Cardiac fibroblast (primary cell): ENCODE measurements at regions not wholly inside any gene's neighbourhood (a gene's known extent, or its start where the extent isn't known, plus 50 kb on each side); places are given as distances from the start of the nearest gene placed in this dataset.

Experiments used
- DNase-seq, 2 donors: peaks; one replicate each; pipeline versions ENCODE4 v3.0.0 to v3.0.0-alpha.2; 2010; ENCODE audit warnings: low read depth in 2 of 2
- H3K4me3 ChIP-seq, 2 donors: replicated peaks in 1 of 2; 1 replicate in 1 of 2; 2 replicates in 1 of 2; pipeline ENCODE4 v1.5.1; 2011; ENCODE audit warnings: low read depth in 2 of 2, low read length in 2 of 2, mild to moderate bottlenecking in 2 of 2, moderate library complexity in 1 of 2
- TF ChIP-seq, protein P1 (sequence below): IDR thresholded peaks from one replicate; pipeline ENCODE4 v1.5.1; 2011; ENCODE audit warnings: low read depth, mild to moderate bottlenecking, low read length, inconsistent platforms

DNA sequence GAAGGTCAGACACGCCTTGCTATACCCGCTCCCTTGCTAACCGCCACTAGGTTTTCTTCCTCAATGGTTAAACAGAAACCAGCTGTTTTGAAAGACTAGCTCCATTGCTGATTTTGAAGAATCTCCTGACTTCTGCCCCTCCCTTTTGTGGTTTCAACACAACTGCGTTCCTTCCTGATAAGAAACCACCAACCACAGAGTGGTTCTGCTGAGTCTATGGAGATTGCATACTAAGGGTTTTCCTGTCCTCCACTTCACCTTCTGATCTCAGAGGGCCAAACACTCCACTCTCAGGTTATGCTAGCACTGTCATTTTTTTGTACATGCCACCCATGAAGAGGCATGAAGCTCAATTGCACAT, 207.9 kb downstream of the MYLK4 start:
- peak; percentile 69 to 90 for DNase-seq
- H3K4me3 ChIP-seq = no peak overlapping the region
- TF ChIP-seq, protein P1, sequence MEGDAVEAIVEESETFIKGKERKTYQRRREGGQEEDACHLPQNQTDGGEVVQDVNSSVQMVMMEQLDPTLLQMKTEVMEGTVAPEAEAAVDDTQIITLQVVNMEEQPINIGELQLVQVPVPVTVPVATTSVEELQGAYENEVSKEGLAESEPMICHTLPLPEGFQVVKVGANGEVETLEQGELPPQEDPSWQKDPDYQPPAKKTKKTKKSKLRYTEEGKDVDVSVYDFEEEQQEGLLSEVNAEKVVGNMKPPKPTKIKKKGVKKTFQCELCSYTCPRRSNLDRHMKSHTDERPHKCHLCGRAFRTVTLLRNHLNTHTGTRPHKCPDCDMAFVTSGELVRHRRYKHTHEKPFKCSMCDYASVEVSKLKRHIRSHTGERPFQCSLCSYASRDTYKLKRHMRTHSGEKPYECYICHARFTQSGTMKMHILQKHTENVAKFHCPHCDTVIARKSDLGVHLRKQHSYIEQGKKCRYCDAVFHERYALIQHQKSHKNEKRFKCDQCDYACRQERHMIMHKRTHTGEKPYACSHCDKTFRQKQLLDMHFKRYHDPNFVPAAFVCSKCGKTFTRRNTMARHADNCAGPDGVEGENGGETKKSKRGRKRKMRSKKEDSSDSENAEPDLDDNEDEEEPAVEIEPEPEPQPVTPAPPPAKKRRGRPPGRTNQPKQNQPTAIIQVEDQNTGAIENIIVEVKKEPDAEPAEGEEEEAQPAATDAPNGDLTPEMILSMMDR = no peak

DNA sequence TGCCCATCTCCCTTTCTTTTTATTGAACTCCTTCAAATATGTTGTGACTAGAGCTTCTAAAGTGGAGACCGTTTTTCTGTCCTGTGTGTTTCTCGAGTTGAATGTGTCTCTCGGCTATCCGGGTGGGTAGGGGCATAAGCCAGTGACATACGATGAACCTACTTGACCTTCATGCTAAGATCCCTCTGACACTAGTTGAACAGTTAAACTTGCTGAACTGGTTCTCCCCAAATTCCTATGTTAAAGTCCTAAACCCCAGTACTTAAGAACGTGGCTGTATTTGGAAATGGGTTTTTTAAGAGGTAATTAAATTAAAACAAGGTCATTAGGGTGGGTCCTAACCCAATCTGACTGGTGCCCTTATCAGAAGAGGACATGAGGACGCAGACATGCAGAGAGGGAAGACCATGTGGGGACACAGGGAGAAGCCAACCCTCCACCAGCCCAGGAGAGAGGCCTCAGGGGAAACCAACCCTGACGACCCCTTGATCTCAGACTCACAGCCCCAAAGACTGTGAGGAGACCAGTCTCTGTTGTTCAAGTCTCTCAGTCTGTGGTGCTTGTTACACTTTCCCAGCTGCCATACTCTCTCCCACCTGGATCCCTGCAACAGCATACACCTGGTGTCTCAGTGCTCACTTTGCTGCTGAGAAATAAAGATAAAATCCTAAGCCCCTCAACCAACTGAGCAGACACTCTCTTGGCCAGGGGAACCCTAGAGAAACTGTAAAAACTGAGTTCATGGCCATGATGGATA, 208.4 kb downstream of the MYLK4 start:
- H3K4me3 ChIP-seq = no peak overlapping the region
- DNase-seq = no peak
- TF ChIP-seq, protein P1 = no peak

DNA sequence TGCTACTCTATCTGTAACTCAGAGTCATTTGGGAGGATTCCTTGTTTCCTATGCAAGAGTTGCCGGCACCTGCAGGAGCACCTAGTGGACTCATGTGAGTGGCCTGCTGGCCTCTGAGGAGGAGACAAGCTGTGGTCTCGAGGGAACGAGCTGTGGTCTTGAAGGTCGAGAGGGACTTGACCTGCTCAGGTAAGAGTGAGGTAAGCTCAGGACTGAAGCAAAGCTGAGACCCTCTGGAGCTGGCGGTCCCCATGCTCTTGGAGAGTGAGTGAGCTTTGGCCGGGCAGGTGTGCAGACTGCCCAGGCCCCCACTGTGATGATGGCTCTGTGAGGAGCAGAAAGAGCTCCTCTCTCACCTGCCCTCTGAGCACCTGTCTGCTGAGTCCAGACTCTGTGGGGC, 214.3 kb downstream of the MYLK4 start:
- H3K4me3 ChIP-seq = no peak overlapping the region
- TF ChIP-seq, protein P1 = no peak
- no peak for DNase-seq

DNA sequence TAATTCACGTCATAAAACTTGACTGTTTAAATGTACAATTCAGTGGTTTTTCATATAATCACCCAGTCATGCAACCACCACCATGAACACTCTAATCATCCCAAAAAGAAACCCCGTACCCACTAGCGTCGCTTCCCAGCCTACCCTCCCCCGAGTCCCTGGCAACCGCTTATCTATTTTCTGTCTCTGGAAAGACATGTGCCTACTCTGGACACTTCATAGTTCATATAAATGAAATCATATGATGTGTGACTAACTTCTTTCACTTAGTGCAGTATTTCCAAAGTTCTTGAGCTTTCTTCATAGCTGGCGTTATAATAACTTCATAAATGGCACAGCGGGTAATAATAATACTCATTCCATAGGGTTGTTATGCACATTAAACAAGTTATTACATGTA, 215.2 kb downstream of the MYLK4 start:
- no peak for DNase-seq
- H3K4me3 ChIP-seq = no peak overlapping the region
- TF ChIP-seq, protein P1 = no peak

DNA sequence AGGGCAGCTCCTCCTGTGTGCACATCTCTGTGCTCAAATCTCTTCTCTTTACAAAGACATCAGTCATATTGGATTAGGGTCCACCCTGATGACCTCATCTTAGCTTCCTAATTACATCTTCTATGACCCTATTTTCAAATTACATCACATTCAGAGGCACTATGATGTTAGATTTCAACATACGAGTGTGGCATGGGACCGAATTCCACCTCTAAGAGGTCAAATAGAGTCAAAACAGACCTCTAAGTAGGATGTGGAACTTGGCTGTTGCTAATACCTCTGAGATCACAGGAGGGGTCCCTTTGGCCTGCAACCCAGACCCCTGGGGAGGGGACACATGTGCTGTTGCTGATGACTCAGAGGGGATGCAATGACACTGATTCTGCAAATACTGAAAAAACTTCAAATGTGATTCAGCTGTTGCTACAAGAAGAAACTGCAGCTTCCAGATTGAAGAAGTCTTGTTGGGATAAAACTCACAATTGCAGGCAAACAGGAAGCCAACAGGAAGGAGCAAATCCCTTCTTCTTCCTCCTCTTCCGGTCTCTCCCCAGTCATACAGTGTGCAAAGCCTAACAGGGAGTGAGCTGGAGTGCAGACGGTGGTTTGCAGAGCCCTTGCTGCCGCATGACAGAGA, 216.2 kb downstream of the MYLK4 start:
- no peak overlapping the region for H3K4me3 ChIP-seq
- peak; percentile 25 to 29 for DNase-seq
- TF ChIP-seq, protein P1 = no peak

DNA sequence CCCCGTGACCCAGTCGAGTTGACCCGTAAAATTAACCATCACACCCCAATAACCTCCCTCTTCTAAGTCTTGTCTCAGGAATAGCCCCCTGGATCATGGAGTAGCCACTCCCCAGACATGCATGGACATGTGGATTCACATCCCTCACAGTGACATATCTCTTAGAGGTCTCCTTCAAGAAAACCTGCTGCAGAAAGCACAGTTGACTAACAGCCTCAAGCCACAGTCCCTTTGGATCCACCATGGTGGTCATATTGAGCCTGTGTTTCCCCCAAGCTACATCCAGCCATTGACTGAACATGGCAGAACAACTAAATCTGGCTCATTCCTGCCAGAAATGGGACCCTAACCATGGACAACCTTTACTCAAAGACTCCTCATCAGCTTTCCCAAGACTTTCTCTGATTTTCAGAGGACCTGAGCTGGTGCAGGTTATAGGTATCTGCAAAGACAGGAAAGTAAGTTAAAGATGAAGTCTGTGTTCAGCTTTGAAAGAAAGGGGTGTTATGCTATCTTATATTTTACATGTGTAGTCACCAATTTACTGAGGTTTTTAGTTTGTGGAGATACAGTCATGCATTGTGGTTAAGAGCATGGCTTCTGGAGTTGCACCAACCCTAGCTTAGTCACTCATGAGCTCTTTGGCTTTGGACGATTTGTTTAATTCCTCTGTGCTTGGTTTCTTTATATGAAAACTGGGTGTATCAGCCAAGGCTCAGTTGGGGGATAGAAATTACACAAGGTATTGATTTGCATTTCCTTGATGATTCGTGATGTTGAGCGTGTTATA, 219.1 kb downstream of the MYLK4 start:
- H3K4me3 ChIP-seq = no peak overlapping the region
- peak; percentile 70 to 92 for DNase-seq
- TF ChIP-seq, protein P1 = no peak
